Calu3 (cell line): ENCODE measurements at regions not wholly inside any gene's neighbourhood (a gene's known extent, or its start where the extent isn't known, plus 50 kb on each side); places are given as distances from the start of the nearest gene placed in this dataset.

ENCODE experiments used
- BruUV-seq: library from RNA; stranded (reverse); fragments of 400-500 nt; replicated peaks from 2 replicates; lab custom pipeline; 2021; lab: Mats Ljungman, UMichigan
- CTCF ChIA-PET: fragments of 300-600 bp; sonication (Branson Sonifier 250); formaldehyde crosslinking; loops from one replicate; lab custom pipeline; 2022; ENCODE audit warnings: antibody characterized with exemption; lab: Charles Lee
- DNase-seq: peaks from one replicate; pipeline ENCODE4 v3.0.0; 2022
- H3K27ac Mint-ChIP-seq: one replicate; pipeline ENCODE4 v1.8.0; 2022; ENCODE audit warnings: mixed read lengths; ENCODE audit not compliant: unreplicated experiment
- H3K27me3 Mint-ChIP-seq: one replicate; pipeline ENCODE4 v1.8.0; 2022; ENCODE audit warnings: mixed read lengths; ENCODE audit not compliant: unreplicated experiment
- H3K36me3 Mint-ChIP-seq: one replicate; pipeline ENCODE4 v1.8.0; 2022; ENCODE audit warnings: mild to moderate bottlenecking, moderate library complexity, mixed read lengths; ENCODE audit not compliant: insufficient read depth, unreplicated experiment
- H3K4me1 Mint-ChIP-seq: one replicate; pipeline ENCODE4 v1.8.0; 2022; ENCODE audit warnings: mild to moderate bottlenecking, low read depth, mixed read lengths; ENCODE audit not compliant: unreplicated experiment
- H3K4me3 Mint-ChIP-seq: one replicate; pipeline ENCODE4 v1.8.0; 2022; ENCODE audit warnings: mild to moderate bottlenecking, low read depth, moderate library complexity, mixed read lengths; ENCODE audit not compliant: unreplicated experiment
- H3K9me3 Mint-ChIP-seq: one replicate; pipeline ENCODE4 v1.8.0; 2022; ENCODE audit warnings: low read depth, mixed read lengths; ENCODE audit not compliant: unreplicated experiment
- intact Hi-C: fragments of 100-400 bp; cut with micrococcal nuclease; formaldehyde crosslinking; loops from one replicate; pipeline ENCODE4 v1.10.0; 2022; ENCODE audit not compliant: unreplicated experiment
- TF ChIP-seq, protein P1 (sequence below): fragments of 200-600 bp; IDR thresholded peaks from one replicate; pipeline ENCODE4 v1.8.0; 2022; ENCODE audit warnings: antibody characterized with exemption; ENCODE audit not compliant: unreplicated experiment

DNA sequence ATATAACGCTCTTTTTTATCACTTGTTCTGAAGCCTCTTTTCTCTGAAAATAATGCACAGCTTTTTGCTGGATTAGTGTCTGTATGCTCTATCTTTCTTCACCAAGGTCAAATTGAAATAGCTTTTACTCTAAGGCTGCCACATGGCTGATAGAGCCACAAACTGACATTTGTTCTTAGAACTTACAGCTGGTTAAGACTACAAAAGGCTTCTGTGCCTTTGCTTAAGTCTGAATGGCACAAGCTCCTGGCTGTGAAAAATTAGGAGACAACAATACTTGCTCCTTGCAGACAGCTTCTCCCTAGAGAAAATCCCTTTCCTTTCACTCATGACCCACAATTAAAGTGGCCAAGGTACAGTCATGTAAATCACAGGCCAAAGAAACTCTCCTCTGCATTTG is 515.3 kb downstream of the DSC3 start:
- no peaks in the 10 kb centered on the region for H3K36me3 Mint-ChIP-seq
- H3K4me3 Mint-ChIP-seq, result no peak overlapping the region
- CTCF ChIA-PET, result no interaction called here
- DNase-seq, result no peak
- H3K27ac Mint-ChIP-seq, result no peak overlapping the region
- TF ChIP-seq, protein P1, sequence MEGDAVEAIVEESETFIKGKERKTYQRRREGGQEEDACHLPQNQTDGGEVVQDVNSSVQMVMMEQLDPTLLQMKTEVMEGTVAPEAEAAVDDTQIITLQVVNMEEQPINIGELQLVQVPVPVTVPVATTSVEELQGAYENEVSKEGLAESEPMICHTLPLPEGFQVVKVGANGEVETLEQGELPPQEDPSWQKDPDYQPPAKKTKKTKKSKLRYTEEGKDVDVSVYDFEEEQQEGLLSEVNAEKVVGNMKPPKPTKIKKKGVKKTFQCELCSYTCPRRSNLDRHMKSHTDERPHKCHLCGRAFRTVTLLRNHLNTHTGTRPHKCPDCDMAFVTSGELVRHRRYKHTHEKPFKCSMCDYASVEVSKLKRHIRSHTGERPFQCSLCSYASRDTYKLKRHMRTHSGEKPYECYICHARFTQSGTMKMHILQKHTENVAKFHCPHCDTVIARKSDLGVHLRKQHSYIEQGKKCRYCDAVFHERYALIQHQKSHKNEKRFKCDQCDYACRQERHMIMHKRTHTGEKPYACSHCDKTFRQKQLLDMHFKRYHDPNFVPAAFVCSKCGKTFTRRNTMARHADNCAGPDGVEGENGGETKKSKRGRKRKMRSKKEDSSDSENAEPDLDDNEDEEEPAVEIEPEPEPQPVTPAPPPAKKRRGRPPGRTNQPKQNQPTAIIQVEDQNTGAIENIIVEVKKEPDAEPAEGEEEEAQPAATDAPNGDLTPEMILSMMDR, result no peak
- intact Hi-C loops, result no loop called here
- H3K4me1 Mint-ChIP-seq, result no peaks in the 10 kb centered on the region
- no peaks in the 10 kb centered on the region for H3K27me3 Mint-ChIP-seq
- BruUV-seq, result no TSS peak
- no peaks in the 10 kb centered on the region for H3K9me3 Mint-ChIP-seq

DNA sequence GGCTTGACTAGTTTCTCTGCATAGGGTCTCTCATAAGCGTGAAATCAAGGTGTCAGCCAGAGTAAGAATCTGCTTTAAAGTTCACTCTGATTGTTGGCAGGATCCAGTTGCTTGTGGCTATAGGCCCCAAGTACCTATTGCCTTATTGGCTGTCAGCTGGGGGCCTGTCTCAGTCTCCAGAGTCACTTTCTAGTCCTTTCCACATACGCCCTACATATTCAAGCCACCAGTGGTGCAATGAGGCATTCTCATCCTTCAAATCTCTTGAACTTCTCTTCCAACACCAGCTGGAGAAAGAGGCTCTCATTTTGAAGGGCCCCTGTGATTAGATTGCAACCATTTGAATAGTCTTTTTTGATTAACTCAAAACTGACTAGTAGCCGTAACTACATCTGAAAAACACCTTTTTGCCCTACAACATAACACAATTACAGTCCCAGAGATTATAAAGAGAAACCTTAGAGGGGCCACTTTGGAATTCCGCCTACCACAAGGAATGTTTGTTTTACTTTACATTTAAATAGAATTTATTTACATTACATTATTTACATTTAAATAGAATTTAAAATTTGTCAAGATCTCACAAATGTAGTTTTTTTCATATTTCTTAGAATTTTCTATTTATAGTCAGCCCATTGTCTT is 520.1 kb downstream of the DSC3 start:
- Mint-ChIP-seq H3K4me1 (no peaks in the 10 kb centered on the region), H3K36me3 (no peaks in the 10 kb centered on the region), H3K4me3 (no peak overlapping the region), H3K27me3 (no peaks in the 10 kb centered on the region), H3K9me3 (no peaks in the 10 kb centered on the region), H3K27ac (no peak overlapping the region)
- DNase-seq, result no peak
- TF ChIP-seq, protein P1, result no peak
- CTCF ChIA-PET, result no interaction called here
- no TSS peak for BruUV-seq
- intact Hi-C loops, result no loop called here

DNA sequence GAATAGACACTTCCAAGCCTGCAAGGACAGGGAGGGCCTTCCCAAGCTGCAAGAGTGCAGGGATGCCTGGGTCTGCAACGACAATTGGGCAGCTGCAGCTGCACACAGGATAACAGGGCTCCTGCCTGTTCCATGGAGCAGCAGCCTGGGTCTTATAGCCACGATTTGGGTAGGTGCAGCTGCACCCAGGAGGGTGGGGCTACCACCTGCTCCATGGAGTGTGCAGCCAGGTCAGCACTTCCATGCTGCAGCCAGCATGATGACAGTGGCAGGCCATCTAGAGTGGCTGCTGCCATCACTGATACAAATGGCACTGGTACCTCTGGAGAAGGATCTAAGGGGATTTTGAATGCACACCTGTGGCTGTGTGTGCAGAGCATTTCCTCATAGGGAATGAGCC is 528.5 kb downstream of the DSC3 start:
- no peaks in the 10 kb centered on the region for H3K4me1 Mint-ChIP-seq
- H3K4me3 Mint-ChIP-seq, result no peak overlapping the region
- DNase-seq, result no peak
- peaks cover 3% of the 10 kb centered on the region for H3K9me3 Mint-ChIP-seq
- H3K27me3 Mint-ChIP-seq, result no peaks in the 10 kb centered on the region
- H3K36me3 Mint-ChIP-seq, result no peaks in the 10 kb centered on the region
- BruUV-seq, result no TSS peak
- no peak overlapping the region for H3K27ac Mint-ChIP-seq
- CTCF ChIA-PET, result no interaction called here
- TF ChIP-seq, protein P1, result no peak
- intact Hi-C loops, result no loop called here

DNA sequence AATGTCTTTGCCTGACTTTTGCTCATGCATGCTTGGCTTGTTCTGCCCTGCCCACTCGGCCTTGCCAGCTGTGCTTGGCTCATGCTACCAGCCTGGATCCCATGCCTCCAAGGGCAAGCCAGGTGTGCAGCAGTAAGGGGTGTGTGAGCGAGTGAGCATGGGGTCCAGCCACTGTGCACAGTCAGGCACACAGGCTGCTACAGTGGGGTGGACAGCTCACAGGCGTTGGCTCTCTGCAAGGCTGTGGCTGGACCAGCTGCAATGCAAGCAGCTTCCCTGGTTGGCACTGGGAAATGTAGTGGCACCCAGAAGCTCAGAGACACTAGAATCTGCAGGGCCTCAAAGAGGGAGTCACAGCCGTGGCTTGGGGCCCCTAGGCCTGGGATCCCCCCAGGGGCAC is 529.7 kb downstream of the DSC3 start:
- H3K4me3 Mint-ChIP-seq, result no peak overlapping the region
- no peaks in the 10 kb centered on the region for H3K36me3 Mint-ChIP-seq
- H3K4me1 Mint-ChIP-seq, result no peaks in the 10 kb centered on the region
- no peaks in the 10 kb centered on the region for H3K27me3 Mint-ChIP-seq
- no TSS peak for BruUV-seq
- CTCF ChIA-PET, result no interaction called here
- no peak for DNase-seq
- intact Hi-C loops, result no loop called here
- no peak overlapping the region for H3K27ac Mint-ChIP-seq
- TF ChIP-seq, protein P1, result no peak
- peaks cover 3% of the 10 kb centered on the region for H3K9me3 Mint-ChIP-seq
